Lung (tissue), 11 donors: ENCODE measurements at regions not wholly inside any gene's neighbourhood (a gene's known extent, or its start where the extent isn't known, plus 50 kb on each side); places are given as distances from the start of the nearest gene placed in this dataset.

Experiments
- ATAC-seq: fragments of 200-7000 bp; cut with Tn5 transposase; one replicate; pipeline ENCODE4 v1.9.1; 2020; ENCODE audit warnings: moderate number of reproducible peaks; ENCODE audit not compliant: insufficient read depth, low FRiP score
- DNase-seq, 3 donors: peaks; one replicate each; pipeline ENCODE4 v3.0.0-alpha.2; 2013 to 2017
- H3K27ac ChIP-seq, 2 donors: one replicate each; pipeline ENCODE4 v1.5.1; 2013; ENCODE audit warnings: mild to moderate bottlenecking in 2 of 2, moderate library complexity in 2 of 2, control low read depth in 1 of 2, inconsistent platforms in 1 of 2, low read depth in 1 of 2, low read length in 1 of 2
- H3K27me3 ChIP-seq, 3 donors: one replicate each; pipeline ENCODE4 v1.5.1; 2013; ENCODE audit warnings: low read length in 2 of 3; ENCODE audit not compliant: control insufficient read depth in 3 of 3, insufficient read depth in 3 of 3
- H3K36me3 ChIP-seq, 4 donors: one replicate each; pipeline ENCODE4 v1.5.1; 2013; ENCODE audit warnings: low read length in 4 of 4, mild to moderate bottlenecking in 1 of 4, moderate library complexity in 1 of 4; ENCODE audit not compliant: control insufficient read depth in 4 of 4, insufficient read depth in 4 of 4
- H3K4me1 ChIP-seq, 5 donors: one replicate each; pipeline ENCODE4 v1.5.1; 2013; ENCODE audit warnings: low read length in 5 of 5, mild to moderate bottlenecking in 2 of 5, moderate library complexity in 1 of 5; ENCODE audit not compliant: control insufficient read depth in 5 of 5, insufficient read depth in 5 of 5
- H3K4me3 ChIP-seq: one replicate; pipeline ENCODE4 v1.5.1; 2013; ENCODE audit warnings: mild to moderate bottlenecking, control low read depth, moderate library complexity
- H3K9ac ChIP-seq, 2 donors: one replicate each; pipeline ENCODE4 v1.5.1; 2013; ENCODE audit warnings: low read length in 2 of 2, control low read depth in 1 of 2; ENCODE audit not compliant: insufficient read depth in 1 of 2
- H3K9me3 ChIP-seq, 4 donors: one replicate each; pipeline ENCODE4 v1.5.1; 2013; ENCODE audit warnings: low read length in 3 of 4, mild to moderate bottlenecking in 1 of 4, moderate library complexity in 1 of 4; ENCODE audit not compliant: control insufficient read depth in 4 of 4, insufficient read depth in 3 of 4
- CTCF ChIP-seq: IDR thresholded peaks from 2 replicates; pipeline ENCODE4 v1.5.1; 2012; ENCODE audit warnings: mild to moderate bottlenecking; ENCODE audit errors: control extremely low read depth, extremely low read depth
- WGBS, 2 donors: extraction: QIAGEN DNeasy Blood & Tissue Kit; methylation state at CpG; one replicate each; pipeline ENCODE4 v1.1.7; 2013; 5-methylcytosine and 5-hydroxymethylcytosine counted together
- donor health status: control.
- donor health status: control.
- donor health status: Bipolar disorder and iron deficiency.
- donor health status: healthy.
- donor health status: DM: yes; HTN: yes; CAD: no.

GRCh38 chr10:84891631-84892030 is 563.2 kb downstream of the CCSER2 start:
- no peak for DNase-seq
- H3K9me3 ChIP-seq, result no peaks in the 10 kb centered on the region
- H3K4me3 ChIP-seq, result no peak overlapping the region
- no peak for ATAC-seq
- H3K9ac ChIP-seq, result no peak overlapping the region
- 49 to 63% methylated on average over 4 of the region's 4 CpGs for WGBS, 2 donors
- no peak overlapping the region for H3K27ac ChIP-seq
- TF ChIP-seq CTCF, result no peak
- H3K27me3 ChIP-seq, result no peaks in the 10 kb centered on the region
- H3K4me1 ChIP-seq, result no peaks in the 10 kb centered on the region
- H3K36me3 ChIP-seq, result no peaks in the 10 kb centered on the region

GRCh38 chr10:84895541-84895940 is 567.2 kb downstream of the CCSER2 start:
- WGBS, 2 donors, result 55 to 68% methylated on average over 3 of the region's 3 CpGs

GRCh38 chr10:84896909-84897308 is 568.5 kb downstream of the CCSER2 start:
- Histone ChIP-seq H3K27me3 (no peaks in the 10 kb centered on the region), H3K36me3 (no peaks in the 10 kb centered on the region), H3K9ac (no peak overlapping the region), H3K4me3 (no peak overlapping the region), H3K4me1 (no peaks in the 10 kb centered on the region), H3K27ac (no peak overlapping the region), H3K9me3 (no peaks in the 10 kb centered on the region)
- DNase-seq (no peak), ATAC-seq (no peak)
- 87 to 90% methylated on average over 2 of the region's 2 CpGs for WGBS, 2 donors
- TF ChIP-seq CTCF, result no peak

More at GRCh38 chr10:84895541-84895940, 567.2 kb downstream of the CCSER2 start:
- Histone ChIP-seq H3K4me1 (no peaks in the 10 kb centered on the region), H3K27ac (no peak overlapping the region), H3K9me3 (no peaks in the 10 kb centered on the region), H3K4me3 (no peak overlapping the region), H3K27me3 (no peaks in the 10 kb centered on the region), H3K36me3 (no peaks in the 10 kb centered on the region), H3K9ac (no peak overlapping the region)
- ATAC-seq, result no peak
- no peak for DNase-seq
- TF ChIP-seq CTCF, result no peak

GRCh38 chr10:84899268-84899667 is 570.9 kb downstream of the CCSER2 start:
- Histone ChIP-seq H3K9ac (no peak overlapping the region), H3K4me3 (no peak overlapping the region), H3K36me3 (no peaks in the 10 kb centered on the region), H3K4me1 (no peaks in the 10 kb centered on the region), H3K27ac (no peak overlapping the region), H3K27me3 (no peaks in the 10 kb centered on the region), H3K9me3 (no peaks in the 10 kb centered on the region)
- ATAC-seq (no peak), DNase-seq (no peak)
- no peak for TF ChIP-seq CTCF
- WGBS, 2 donors, result 81 to 89% methylated on average over 1 of the region's 1 CpG
